SH-SY5Y (cell line): ENCODE measurements at regions not wholly inside any gene's neighbourhood (a gene's known extent, or its start where the extent isn't known, plus 50 kb on each side); places are given as distances from the start of the nearest gene placed in this dataset.

Experiments
- GATA2 ChIP-seq: IDR thresholded peaks from 2 replicates; pipeline ENCODE4 v1.6.1; 2011; ENCODE audit warnings: mild to moderate bottlenecking, low read depth, low read length
- GATA3 ChIP-seq: IDR thresholded peaks from 2 replicates; pipeline ENCODE4 v1.6.1; 2011; ENCODE audit warnings: low read depth, mild to moderate bottlenecking, low read length, moderate library complexity

DNA sequence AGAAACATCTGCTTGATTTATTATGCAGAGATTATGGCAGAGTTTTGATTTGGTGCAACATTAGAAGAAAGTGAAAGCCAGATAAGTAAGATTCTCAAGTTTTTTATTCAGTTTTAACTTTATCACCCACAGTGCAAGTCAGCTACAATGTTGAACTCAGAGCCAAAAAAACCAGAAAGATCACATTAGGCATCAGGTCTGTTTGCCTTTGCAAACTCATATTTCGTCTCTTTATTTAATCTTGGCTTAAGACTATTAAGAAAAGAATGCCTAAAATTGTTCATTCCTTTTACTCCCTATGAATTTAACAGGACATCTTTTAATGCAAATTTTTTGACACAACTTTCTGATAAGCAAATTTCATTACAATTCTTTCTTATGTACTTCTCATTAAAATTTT is 76.0 kb upstream of the TMEM26 start:
- no peak for TF ChIP-seq GATA2
- no peak for TF ChIP-seq GATA3
